ENCODE measurements at regions not wholly inside any gene's neighbourhood (a gene's known extent, or its start where the extent isn't known, plus 50 kb on each side); places are given as distances from the start of the nearest gene placed in this dataset.

DNA sequence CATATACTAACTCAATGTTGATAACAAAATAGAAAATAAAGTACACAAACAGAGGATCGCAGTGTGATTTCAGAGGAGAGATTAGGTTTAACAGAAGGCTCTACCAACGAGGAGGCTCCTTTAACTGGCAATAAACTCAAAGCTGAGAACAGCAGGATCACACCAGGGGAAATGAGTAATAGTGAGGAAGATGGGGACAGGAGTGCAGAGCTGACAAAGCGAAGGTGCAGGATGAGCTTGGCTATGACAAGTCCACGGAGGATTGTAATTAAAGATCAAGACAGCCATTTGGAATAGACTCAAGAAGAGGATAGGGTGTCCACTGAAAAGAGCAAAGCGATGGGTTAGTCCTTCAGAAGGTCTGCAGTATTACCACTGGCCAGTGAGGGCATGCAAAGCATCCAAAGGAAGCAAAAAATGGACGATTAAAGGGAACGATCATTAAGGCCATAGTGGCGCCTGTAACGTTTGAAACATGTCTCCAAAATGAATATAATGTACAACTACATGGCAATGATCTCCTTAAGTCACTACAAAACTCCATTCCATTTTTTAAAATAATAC lies 85.3 kb downstream of the GRIN2B start:
- TF ChIP-seq CTCF (IDR thresholded peaks at IDR 0.05): no peak
- no peak for TF ChIP-seq POLR2A (IDR thresholded peaks at IDR 0.05)
- TF ChIP-seq POLR2AphosphoS5 (IDR thresholded peaks at IDR 0.05): no peak
